Endothelial cell of umbilical vein (primary cell): ENCODE measurements at regions not wholly inside any gene's neighbourhood (a gene's known extent, or its start where the extent isn't known, plus 50 kb on each side); places are given as distances from the start of the nearest gene placed in this dataset.

Source experiments
- BruUV-seq: library from RNA; stranded (reverse); fragments of 400-500 nt; replicated peaks from 2 replicates; lab custom pipeline; 2021; lab: Mats Ljungman, UMichigan
- CTCF ChIA-PET: fragments of 300-600, 350-600 bp; sonication (Branson Sonifier 250); formaldehyde crosslinking; loops from one replicate; lab custom pipeline; 2021; ENCODE audit warnings: antibody characterized with exemption, inconsistent platforms; lab: Charles Lee
- POLR2A ChIA-PET: fragments of 300-600, 350-600 bp; sonication (Branson Sonifier 250); formaldehyde crosslinking; loops from one replicate; lab custom pipeline; 2021; ENCODE audit warnings: antibody characterized with exemption, inconsistent platforms; lab: Charles Lee
- DNase-seq: peaks from one replicate; pipeline ENCODE4 v3.0.0-alpha.2; 2011; ENCODE audit warnings: low read depth, low spot score
- FAIRE-seq: peaks from 2 replicates; lab custom pipeline; 2011; peaks lifted over from hg19 to GRCh38; lab: Jason Lieb, UNC
- H2AFZ ChIP-seq: 2 replicates; pipeline ENCODE4 v1.6.0; 2012; ENCODE audit warnings: low read depth, low read length, control low read depth, inconsistent platforms
- H3K27ac ChIP-seq: 2 replicates; pipeline ENCODE4 v1.5.1; 2011; ENCODE audit warnings: low read depth, mild to moderate bottlenecking, control low read depth, low read length, moderate library complexity; ENCODE audit not compliant: insufficient read depth
- H3K27me3 ChIP-seq, 2 experiments: 2 replicates each; pipeline versions ENCODE4 v1.6.0 to v1.6.1; 2011; ENCODE audit warnings: low read length in 2 of 2, mixed read lengths in 1 of 2; ENCODE audit not compliant: control insufficient read depth in 2 of 2, insufficient read depth in 2 of 2
- H3K36me3 ChIP-seq, 2 experiments: 2 replicates in 1 of 2; 3 replicates in 1 of 2; pipeline ENCODE4 v1.5.1; 2011; ENCODE audit warnings: low read length in 2 of 2, mild to moderate bottlenecking in 1 of 2, moderate library complexity in 1 of 2; ENCODE audit not compliant: control insufficient read depth in 2 of 2, insufficient read depth in 2 of 2; ENCODE audit errors: extremely low read depth in 1 of 2
- H3K4me1 ChIP-seq: 3 replicates; pipeline ENCODE4 v1.5.1; 2011; ENCODE audit warnings: mild to moderate bottlenecking, low read length; ENCODE audit not compliant: control insufficient read depth, insufficient read depth; ENCODE audit errors: extremely low read depth
- H3K4me2 ChIP-seq: 2 replicates; pipeline ENCODE4 v1.6.1; 2011; ENCODE audit warnings: low read length, control low read depth, mixed read lengths; ENCODE audit not compliant: insufficient read depth
- H3K4me3 ChIP-seq, 3 experiments: fragments of 200-600 bp in 1 of 3; sonication (generic), shearing (Covaris generic) in 1 of 3; replicated peaks in 1 of 3; 2 replicates each; pipeline ENCODE4 v1.5.1; 2011 to 2016; ENCODE audit warnings: control low read depth in 3 of 3, low read length in 3 of 3, mild to moderate bottlenecking in 2 of 3, inconsistent platforms in 1 of 3, low read depth in 1 of 3, moderate library complexity in 1 of 3; ENCODE audit not compliant: insufficient read depth in 1 of 3
- H3K79me2 ChIP-seq: 2 replicates; pipeline ENCODE4 v1.6.0; 2012; ENCODE audit warnings: low read length, inconsistent platforms; ENCODE audit not compliant: control insufficient read depth, insufficient read depth
- H3K9ac ChIP-seq: replicated peaks from 2 replicates; pipeline ENCODE3; 2011; ENCODE audit warnings: low read length, control low read depth; ENCODE audit not compliant: insufficient read depth; ENCODE audit errors: extremely low read depth
- H3K9me1 ChIP-seq: replicated peaks from 3 replicates; pipeline ENCODE4 v1.6.0; 2011; ENCODE audit warnings: mild to moderate bottlenecking, low read length; ENCODE audit not compliant: control insufficient read depth, insufficient read depth; ENCODE audit errors: extremely low read depth
- H3K9me3 ChIP-seq: replicated peaks from 2 replicates; pipeline ENCODE4 v1.5.1; 2012; ENCODE audit warnings: low read length, inconsistent platforms; ENCODE audit not compliant: control insufficient read depth, insufficient read depth
- H4K20me1 ChIP-seq: replicated peaks from 2 replicates; pipeline ENCODE3; 2011; ENCODE audit warnings: mild to moderate bottlenecking, low read length; ENCODE audit not compliant: control insufficient read depth, insufficient read depth; ENCODE audit errors: extremely low read depth
- EZH2 ChIP-seq: IDR thresholded peaks from 2 replicates; pipeline ENCODE4 v1.6.1; 2012; ENCODE audit warnings: borderline replicate concordance, low read depth, mild to moderate bottlenecking, moderate library complexity, low read length, inconsistent platforms; ENCODE audit not compliant: severe bottlenecking
- FOS ChIP-seq: IDR thresholded peaks from 2 replicates; pipeline ENCODE4 v1.6.1; 2011; ENCODE audit warnings: mild to moderate bottlenecking, low read length, moderate library complexity, borderline replicate concordance; ENCODE audit not compliant: insufficient read depth
- GATA2 ChIP-seq: IDR thresholded peaks from 2 replicates; pipeline ENCODE4 v1.7.0; 2011; ENCODE audit warnings: low read depth, mild to moderate bottlenecking, moderate library complexity, mixed read lengths, low read length; ENCODE audit not compliant: insufficient read length, insufficient read depth
- JUN ChIP-seq: IDR thresholded peaks from 2 replicates; pipeline ENCODE4 v1.6.1; 2011; ENCODE audit warnings: borderline replicate concordance, low read depth; ENCODE audit not compliant: insufficient read length, insufficient read depth
- MYC ChIP-seq: IDR thresholded peaks from one replicate; pipeline ENCODE4 v1.6.1; 2011; ENCODE audit warnings: mild to moderate bottlenecking, low read depth, low read length
- POLR2A ChIP-seq: IDR thresholded peaks from 2 replicates; pipeline ENCODE4 v1.6.1; 2012; ENCODE audit warnings: low read depth, mild to moderate bottlenecking, control low read depth, low read length
- POLR2AphosphoS5 ChIP-seq: IDR thresholded peaks from 2 replicates; pipeline ENCODE4 v1.6.1; 2012; ENCODE audit warnings: low read depth, mild to moderate bottlenecking, control low read depth, low read length, moderate library complexity; ENCODE audit not compliant: insufficient read depth
- dilution Hi-C: fragments of 300-500 bp; cut with MboI; formaldehyde crosslinking; loops from one replicate; pipeline ENCODE4 v1.15.0; 2019; ENCODE audit warnings: low sequenced_read_pairs; ENCODE audit not compliant: extremely low pct_ligation_motif_present
- intact Hi-C: fragments of 100-400 bp; cut with micrococcal nuclease; formaldehyde crosslinking; loops from one replicate; pipeline ENCODE4 v1.10.0; 2022
- TF ChIP-seq, protein P1 (sequence below), 2 donors: IDR thresholded peaks; 1 replicate in 1 of 2; 2 replicates in 1 of 2; pipeline ENCODE4 v1.5.1; 2011; ENCODE audit warnings: low read length in 2 of 2, mild to moderate bottlenecking in 2 of 2, moderate library complexity in 2 of 2, control low read depth in 1 of 2, inconsistent platforms in 1 of 2, low read depth in 1 of 2; ENCODE audit not compliant: insufficient read depth in 1 of 2; ENCODE audit errors: extremely low read depth in 1 of 2
- TF ChIP-seq, protein P2 (sequence below): IDR thresholded peaks from 2 replicates; pipeline ENCODE4 v1.6.1; 2011; ENCODE audit not compliant: insufficient read depth, insufficient read length

DNA sequence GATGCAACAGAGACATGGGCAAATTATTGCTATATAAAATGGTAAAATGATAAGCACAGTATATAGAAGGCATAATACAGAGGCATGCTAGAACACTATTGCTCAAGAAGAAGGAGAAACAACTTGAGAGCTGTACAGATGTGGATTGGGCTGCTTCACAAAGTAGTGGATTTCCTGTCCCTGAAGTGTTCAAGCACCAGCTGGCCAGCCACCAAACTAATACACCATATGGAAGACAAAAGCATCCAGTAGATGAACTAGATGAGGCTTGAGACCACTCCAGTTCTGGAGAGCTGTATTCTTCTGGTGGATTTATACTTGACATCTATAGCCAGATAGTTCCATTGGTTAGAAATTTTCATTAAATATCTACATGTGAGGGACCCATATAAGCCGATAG is 134.1 kb upstream of the GNAO1 start:
- FAIRE-seq (no peak), DNase-seq (no peak)
- H3K4me3 ChIP-seq, result no peak overlapping the region
- H4K20me1 ChIP-seq, result no peaks in the 10 kb centered on the region
- no peaks in the 10 kb centered on the region for H3K36me3 ChIP-seq
- no peaks in the 10 kb centered on the region for H3K4me1 ChIP-seq
- H3K9ac ChIP-seq, result no peak overlapping the region
- H3K4me2 ChIP-seq, result no peak overlapping the region
- dilution Hi-C loops, result no loop called here
- no peaks in the 10 kb centered on the region for H3K79me2 ChIP-seq
- H3K27ac ChIP-seq, result no peak overlapping the region
- no TSS peak for BruUV-seq
- ChIA-PET POLR2A (no interaction called here), CTCF (no interaction called here)
- no peaks in the 10 kb centered on the region for H3K9me3 ChIP-seq
- no peaks in the 10 kb centered on the region for H3K27me3 ChIP-seq
- TF ChIP-seq POLR2A (no peak), MYC (no peak), FOS (no peak), JUN (no peak)
- TF ChIP-seq, protein P1, sequence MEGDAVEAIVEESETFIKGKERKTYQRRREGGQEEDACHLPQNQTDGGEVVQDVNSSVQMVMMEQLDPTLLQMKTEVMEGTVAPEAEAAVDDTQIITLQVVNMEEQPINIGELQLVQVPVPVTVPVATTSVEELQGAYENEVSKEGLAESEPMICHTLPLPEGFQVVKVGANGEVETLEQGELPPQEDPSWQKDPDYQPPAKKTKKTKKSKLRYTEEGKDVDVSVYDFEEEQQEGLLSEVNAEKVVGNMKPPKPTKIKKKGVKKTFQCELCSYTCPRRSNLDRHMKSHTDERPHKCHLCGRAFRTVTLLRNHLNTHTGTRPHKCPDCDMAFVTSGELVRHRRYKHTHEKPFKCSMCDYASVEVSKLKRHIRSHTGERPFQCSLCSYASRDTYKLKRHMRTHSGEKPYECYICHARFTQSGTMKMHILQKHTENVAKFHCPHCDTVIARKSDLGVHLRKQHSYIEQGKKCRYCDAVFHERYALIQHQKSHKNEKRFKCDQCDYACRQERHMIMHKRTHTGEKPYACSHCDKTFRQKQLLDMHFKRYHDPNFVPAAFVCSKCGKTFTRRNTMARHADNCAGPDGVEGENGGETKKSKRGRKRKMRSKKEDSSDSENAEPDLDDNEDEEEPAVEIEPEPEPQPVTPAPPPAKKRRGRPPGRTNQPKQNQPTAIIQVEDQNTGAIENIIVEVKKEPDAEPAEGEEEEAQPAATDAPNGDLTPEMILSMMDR (IDR thresholded peaks at IDR 0.05; ENCODE audit: extremely low read depth in 1 of 2, insufficient read depth in 1 of 2, low read depth in 1 of 2, low read length in 2 of 2), result no peak
- no peak overlapping the region for H2AFZ ChIP-seq
- intact Hi-C loops, result no loop called here
- no peaks in the 10 kb centered on the region for H3K9me1 ChIP-seq

DNA sequence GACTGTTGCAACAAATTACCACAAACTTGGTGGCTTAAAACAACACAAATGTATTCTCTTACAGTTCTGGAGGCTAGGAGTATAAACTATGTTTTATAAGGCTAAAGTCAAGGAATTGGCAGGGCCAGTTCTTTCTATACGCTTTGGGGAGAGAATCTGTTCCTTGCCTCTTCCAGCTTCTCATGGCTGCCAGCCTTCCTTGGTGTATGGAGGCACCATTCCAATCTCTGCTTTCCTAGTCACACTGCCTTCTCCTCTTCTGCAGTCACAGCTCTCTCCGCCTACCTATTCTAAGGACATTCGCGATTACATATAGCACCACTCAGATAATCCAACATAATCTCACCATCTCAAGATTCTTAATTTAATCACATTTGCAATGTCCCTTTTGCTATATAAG is 140.4 kb upstream of the GNAO1 start:
- TF ChIP-seq, protein P2, sequence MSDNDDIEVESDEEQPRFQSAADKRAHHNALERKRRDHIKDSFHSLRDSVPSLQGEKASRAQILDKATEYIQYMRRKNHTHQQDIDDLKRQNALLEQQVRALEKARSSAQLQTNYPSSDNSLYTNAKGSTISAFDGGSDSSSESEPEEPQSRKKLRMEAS, result no peak
- TF ChIP-seq POLR2A (no peak), EZH2 (no peak), GATA2 (no peak), JUN (no peak), POLR2AphosphoS5 (no peak), FOS (no peak), MYC (no peak)
- TF ChIP-seq, protein P1 (IDR thresholded peaks at IDR 0.05; ENCODE audit: extremely low read depth in 1 of 2, insufficient read depth in 1 of 2, low read depth in 1 of 2, low read length in 2 of 2), result no peak
- dilution Hi-C loops, result no loop called here
- Histone ChIP-seq H3K9me3 (no peaks in the 10 kb centered on the region), H3K9me1 (no peaks in the 10 kb centered on the region), H3K9ac (no peak overlapping the region), H3K4me1 (no peaks in the 10 kb centered on the region), H3K4me2 (no peak overlapping the region), H4K20me1 (no peaks in the 10 kb centered on the region), H3K4me3 (no peak overlapping the region), H3K36me3 (no peaks in the 10 kb centered on the region), H3K79me2 (no peaks in the 10 kb centered on the region), H2AFZ (no peak overlapping the region), H3K27ac (no peak overlapping the region), H3K27me3 (no peaks in the 10 kb centered on the region)
- ChIA-PET CTCF (no interaction called here), POLR2A (no interaction called here)
- DNase-seq (no peak), FAIRE-seq (no peak)
- intact Hi-C loops, result no loop called here
- BruUV-seq, result no TSS peak
